CD4-positive, alpha-beta memory T cell (primary cell): ENCODE measurements at regions not wholly inside any gene's neighbourhood (a gene's known extent, or its start where the extent isn't known, plus 50 kb on each side); places are given as distances from the start of the nearest gene placed in this dataset.

Source experiments
- CTCF ChIA-PET: fragments of 350-600 bp; sonication (Branson Sonifier 250); formaldehyde crosslinking; loops from one replicate; lab custom pipeline; 2021; ENCODE audit warnings: inconsistent platforms; ENCODE audit not compliant: partially characterized antibody; lab: Charles Lee
- POLR2A ChIA-PET: fragments of 350-600 bp; sonication (Branson Sonifier 250); formaldehyde crosslinking; loops from one replicate; lab custom pipeline; 2021; ENCODE audit not compliant: partially characterized antibody; lab: Charles Lee
- DNase-seq, 5 donors: peaks; one replicate each; pipeline versions ENCODE4 v3.0.0 to v3.0.0-alpha.2; 2020 to 2022; ENCODE audit warnings: mixed read lengths in 1 of 5
- H3K27ac ChIP-seq: one replicate; pipeline ENCODE4 v1.7.0; 2013; ENCODE audit warnings: low read depth, low read length
- H3K27me3 ChIP-seq: 2 replicates; pipeline ENCODE4 v1.7.0; 2013; ENCODE audit warnings: mild to moderate bottlenecking, low read length, moderate library complexity; ENCODE audit not compliant: insufficient read depth
- H3K36me3 ChIP-seq: 2 replicates; pipeline ENCODE4 v1.7.0; 2013; ENCODE audit warnings: mild to moderate bottlenecking, low read length, moderate library complexity; ENCODE audit not compliant: insufficient read depth
- H3K4me1 ChIP-seq: 2 replicates; pipeline ENCODE4 v1.7.0; 2013; ENCODE audit warnings: mild to moderate bottlenecking, low read length, moderate library complexity; ENCODE audit not compliant: insufficient read depth
- H3K4me3 ChIP-seq, 2 donors: one replicate each; pipeline ENCODE4 v1.7.0; 2013; ENCODE audit warnings: low read length in 2 of 2, mild to moderate bottlenecking in 1 of 2
- H3K9me3 ChIP-seq, 2 donors: one replicate each; pipeline ENCODE4 v1.7.0; 2013; ENCODE audit warnings: low read length in 2 of 2, control low read depth in 1 of 2; ENCODE audit not compliant: control insufficient read depth in 1 of 2
- H3K27ac Mint-ChIP-seq, 7 donors: one replicate each; pipeline ENCODE4 v1.8.0; 2020 to 2021; ENCODE audit warnings: mixed read lengths in 7 of 7, mild to moderate bottlenecking in 6 of 7, inconsistent platforms in 3 of 7, moderate library complexity in 3 of 7
- H3K27me3 Mint-ChIP-seq, 2 donors: one replicate each; pipeline ENCODE4 v1.8.0; 2020 to 2021; ENCODE audit warnings: mixed read lengths in 2 of 2
- H3K36me3 Mint-ChIP-seq, 2 donors: one replicate each; pipeline ENCODE4 v1.8.0; 2020 to 2021; ENCODE audit warnings: mixed read lengths in 2 of 2, inconsistent platforms in 1 of 2, mild to moderate bottlenecking in 1 of 2
- H3K4me1 Mint-ChIP-seq, 4 donors: one replicate each; pipeline ENCODE4 v1.8.0; 2020 to 2021; ENCODE audit warnings: mixed read lengths in 4 of 4, mild to moderate bottlenecking in 1 of 4
- H3K4me3 Mint-ChIP-seq, 8 donors: one replicate each; pipeline ENCODE4 v1.8.0; 2020 to 2021; ENCODE audit warnings: mixed read lengths in 8 of 8, mild to moderate bottlenecking in 7 of 8, moderate library complexity in 6 of 8, inconsistent platforms in 3 of 8
- H3K9me3 Mint-ChIP-seq, 8 donors: one replicate each; pipeline ENCODE4 v1.8.0; 2020 to 2021; ENCODE audit warnings: mixed read lengths in 8 of 8, mild to moderate bottlenecking in 5 of 8, inconsistent platforms in 3 of 8, moderate library complexity in 1 of 8
- intact Hi-C: fragments of 100-400 bp; cut with micrococcal nuclease; formaldehyde crosslinking; loops from one replicate; pipeline ENCODE4 v1.15.1; 2023

GRCh38 chr14:34256223-34256622 is 205.8 kb downstream of the SPTSSA start:
- POLR2A ChIA-PET: no interaction called here
- no peaks in the 10 kb centered on the region for H3K36me3 ChIP-seq
- DNase-seq: no peak
- H3K36me3 Mint-ChIP-seq: no peaks in the 10 kb centered on the region
- peaks cover 0 to 1% (median 0%) of the 10 kb centered on the region in 8 donors for H3K9me3 Mint-ChIP-seq
- intact Hi-C loops: no loop called here
- CTCF ChIA-PET: no interaction called here
- no peaks in the 10 kb centered on the region for H3K4me1 ChIP-seq
- no peak overlapping the region for H3K27ac Mint-ChIP-seq
- no peaks in the 10 kb centered on the region for H3K4me1 Mint-ChIP-seq
- no peak overlapping the region for H3K4me3 Mint-ChIP-seq
- H3K27ac ChIP-seq: no peak overlapping the region
- no peak overlapping the region for H3K4me3 ChIP-seq
- H3K27me3 ChIP-seq: no peaks in the 10 kb centered on the region
- no peaks in the 10 kb centered on the region for H3K9me3 ChIP-seq
- H3K27me3 Mint-ChIP-seq: peaks cover 10 to 14% of the 10 kb centered on the region in 2 donors

GRCh38 chr14:34254571-34254970 is 207.5 kb downstream of the SPTSSA start:
- no peak overlapping the region for H3K27ac ChIP-seq
- Mint-ChIP-seq H3K9me3 (peaks cover 0 to 1% (median 0%) of the 10 kb centered on the region in 8 donors), H3K27me3 (peaks cover 6 to 9% of the 10 kb centered on the region in 2 donors), H3K27ac (no peak overlapping the region), H3K4me1 (no peaks in the 10 kb centered on the region), H3K36me3 (no peaks in the 10 kb centered on the region), H3K4me3 (no peak overlapping the region)
- POLR2A ChIA-PET: no interaction called here
- no peaks in the 10 kb centered on the region for H3K4me1 ChIP-seq
- DNase-seq: no peak
- H3K4me3 ChIP-seq: no peak overlapping the region
- H3K36me3 ChIP-seq: no peaks in the 10 kb centered on the region
- CTCF ChIA-PET: no interaction called here
- H3K9me3 ChIP-seq: no peaks in the 10 kb centered on the region
- intact Hi-C loops: no loop called here
- H3K27me3 ChIP-seq: no peaks in the 10 kb centered on the region

- Mint-ChIP-seq H3K27me3 (peaks cover 6 to 9% of the 10 kb centered on the region in 2 donors), H3K4me1 (no peaks in the 10 kb centered on the region), H3K27ac (no peak overlapping the region), H3K4me3 (no peak overlapping the region), H3K36me3 (no peaks in the 10 kb centered on the region), H3K9me3 (peaks cover 0 to 1% (median 0%) of the 10 kb centered on the region in 8 donors)
- Histone ChIP-seq H3K4me3 (no peak overlapping the region), H3K4me1 (no peaks in the 10 kb centered on the region), H3K9me3 (no peaks in the 10 kb centered on the region), H3K27me3 (no peaks in the 10 kb centered on the region), H3K36me3 (no peaks in the 10 kb centered on the region), H3K27ac (no peak overlapping the region)
- POLR2A ChIA-PET: no interaction called here
- CTCF ChIA-PET: no interaction called here
- no peak for DNase-seq
- intact Hi-C loops: no loop called here
Observed at GRCh38 chr14:34254031-34254430, 208.0 kb downstream of the SPTSSA start.

- no peaks in the 10 kb centered on the region for H3K4me1 Mint-ChIP-seq
- H3K27ac ChIP-seq: no peak overlapping the region
- no peaks in the 10 kb centered on the region for H3K4me1 ChIP-seq
- POLR2A ChIA-PET: no interaction called here
- no peak for DNase-seq
- no peak overlapping the region for H3K27ac Mint-ChIP-seq
- peaks cover 0 to 1% (median 0%) of the 10 kb centered on the region in 8 donors for H3K9me3 Mint-ChIP-seq
- H3K27me3 Mint-ChIP-seq: peaks cover 5 to 7% of the 10 kb centered on the region in 2 donors
- H3K27me3 ChIP-seq: no peaks in the 10 kb centered on the region
- intact Hi-C loops: no loop called here
- no peaks in the 10 kb centered on the region for H3K36me3 Mint-ChIP-seq
- CTCF ChIA-PET: no interaction called here
- no peaks in the 10 kb centered on the region for H3K9me3 ChIP-seq
- no peaks in the 10 kb centered on the region for H3K36me3 ChIP-seq
- no peak overlapping the region for H3K4me3 Mint-ChIP-seq
- H3K4me3 ChIP-seq: no peak overlapping the region
Observed at GRCh38 chr14:34252227-34252626, 209.8 kb downstream of the SPTSSA start.

GRCh38 chr14:34251662-34252061 is 210.4 kb downstream of the SPTSSA start:
- Mint-ChIP-seq H3K4me1 (no peaks in the 10 kb centered on the region), H3K4me3 (no peak overlapping the region), H3K36me3 (no peaks in the 10 kb centered on the region), H3K27ac (no peak overlapping the region), H3K27me3 (peaks cover 4 to 5% of the 10 kb centered on the region in 2 donors), H3K9me3 (peaks cover 0 to 1% (median 0%) of the 10 kb centered on the region in 8 donors)
- CTCF ChIA-PET: interaction anchor here (0.6 kb wide), 1 partner anchor 235 kb away, joined by 3 read pairs; no protein-coding TSS in a partner anchor
- no peaks in the 10 kb centered on the region for H3K9me3 ChIP-seq
- H3K36me3 ChIP-seq: no peaks in the 10 kb centered on the region
- no peaks in the 10 kb centered on the region for H3K4me1 ChIP-seq
- no peak overlapping the region for H3K27ac ChIP-seq
- DNase-seq: no peak
- POLR2A ChIA-PET: no interaction called here
- H3K4me3 ChIP-seq: no peak overlapping the region
- no peaks in the 10 kb centered on the region for H3K27me3 ChIP-seq
- intact Hi-C loops: no loop called here

- ChIA-PET CTCF (no interaction called here), POLR2A (no interaction called here)
- no peak overlapping the region for H3K4me3 ChIP-seq
- Mint-ChIP-seq H3K36me3 (no peaks in the 10 kb centered on the region), H3K27ac (no peak overlapping the region), H3K4me1 (no peaks in the 10 kb centered on the region), H3K9me3 (peaks cover 0 to 1% (median 0%) of the 10 kb centered on the region in 8 donors), H3K4me3 (no peak overlapping the region), H3K27me3 (peaks cover 5 to 9% of the 10 kb centered on the region in 2 donors)
- no peaks in the 10 kb centered on the region for H3K9me3 ChIP-seq
- intact Hi-C loops: no loop called here
- H3K27me3 ChIP-seq: no peaks in the 10 kb centered on the region
- no peaks in the 10 kb centered on the region for H3K36me3 ChIP-seq
- H3K27ac ChIP-seq: no peak overlapping the region
- DNase-seq: no peak
- H3K4me1 ChIP-seq: no peaks in the 10 kb centered on the region
Observed at GRCh38 chr14:34250959-34251358, 211.1 kb downstream of the SPTSSA start.

- Mint-ChIP-seq H3K9me3 (peaks cover 0 to 2% (median 0%) of the 10 kb centered on the region in 8 donors), H3K27me3 (peaks cover 1 to 7% of the 10 kb centered on the region in 2 donors), H3K27ac (no peak overlapping the region), H3K4me1 (no peaks in the 10 kb centered on the region), H3K4me3 (no peak overlapping the region), H3K36me3 (no peaks in the 10 kb centered on the region)
- Histone ChIP-seq H3K4me3 (no peak overlapping the region), H3K36me3 (no peaks in the 10 kb centered on the region), H3K4me1 (no peaks in the 10 kb centered on the region), H3K9me3 (no peaks in the 10 kb centered on the region), H3K27me3 (no peaks in the 10 kb centered on the region), H3K27ac (no peak overlapping the region)
- ChIA-PET POLR2A (no interaction called here), CTCF (interaction anchor here (0.9 to 1.1 kb wide), 2 partner anchors 60 to 76 kb away, joined by 3 read pairs; no protein-coding TSS in a partner anchor)
- no peak for DNase-seq
- intact Hi-C loops: no loop called here
Observed at GRCh38 chr14:34247605-34248004, 214.4 kb downstream of the SPTSSA start.
